K562 (cell line): ENCODE measurements at regions not wholly inside any gene's neighbourhood (a gene's known extent, or its start where the extent isn't known, plus 50 kb on each side); places are given as distances from the start of the nearest gene placed in this dataset.

Experiments used
- ATAC-seq: fragments of 200-7000 bp; cut with Tn5 transposase; 3 replicates; pipeline ENCODE4 v1.9.1; 2020; ENCODE audit warnings: moderate library complexity
- BruUV-seq: library from RNA; stranded (reverse); fragments of 400-500 nt; replicated peaks from 2 replicates; lab custom pipeline; 2021; lab: Mats Ljungman, UMichigan
- CTCF ChIA-PET: fragments of 300-600 bp; formaldehyde crosslinking; extraction: SDS; loops from one replicate; lab custom pipeline; 2021; ENCODE audit warnings: low intra/inter-chr PET ratio; lab: Yijun Ruan, JAX
- POLR2A ChIA-PET: fragments of 300-600, 350-650 bp; sonication (Branson Sonifier 250); formaldehyde crosslinking; extraction: SDS; loops from one replicate; lab custom pipeline; 2021; ENCODE audit warnings: antibody characterized with exemption, inconsistent platforms; lab: Yijun Ruan, JAX
- DNase-seq, 4 experiments: peaks; one replicate each; pipeline versions ENCODE4 v3.0.0 to v3.0.0-alpha.2; 2011 to 2018; ENCODE audit warnings: low spot score in 3 of 4, mixed read lengths in 3 of 4; ENCODE audit errors: extremely low read depth in 1 of 4
- FAIRE-seq: peaks from 2 replicates; lab custom pipeline; 2011; peaks lifted over from hg19 to GRCh38; lab: Jason Lieb, UNC
- H2AFZ ChIP-seq: 2 replicates; pipeline ENCODE4 v1.6.0; 2011; ENCODE audit warnings: low read depth, low read length, control low read depth, inconsistent platforms
- H3K27ac ChIP-seq: fragments of 200-600 bp; 3 replicates; pipeline ENCODE4 v1.8.0; 2011; ENCODE audit warnings: low read depth, mild to moderate bottlenecking, control low read depth, inconsistent platforms, low read length, moderate library complexity, mixed read lengths; ENCODE audit errors: extremely low read depth
- H3K27me3 ChIP-seq, 2 experiments: fragments of 300-600 bp in 1 of 2; 2 replicates in 1 of 2; 3 replicates in 1 of 2; pipeline versions ENCODE4 v1.6.0 to v1.8.0; 2011; ENCODE audit warnings: inconsistent platforms in 2 of 2, low read length in 2 of 2, mild to moderate bottlenecking in 1 of 2, mixed read lengths in 1 of 2, moderate library complexity in 1 of 2; ENCODE audit not compliant: control insufficient read depth in 2 of 2, insufficient read depth in 2 of 2
- H3K36me3 ChIP-seq: fragments of 300-600 bp; 3 replicates; pipeline ENCODE4 v1.8.0; 2011; ENCODE audit warnings: mild to moderate bottlenecking, low read length, inconsistent platforms; ENCODE audit not compliant: control insufficient read depth, insufficient read depth
- H3K4me1 ChIP-seq, 2 experiments: fragments of 200-600 bp in 1 of 2; replicated peaks in 1 of 2; 2 replicates in 1 of 2; 3 replicates in 1 of 2; pipeline versions ENCODE4 v1.5.1 to v1.8.0; 2011; ENCODE audit warnings: inconsistent platforms in 2 of 2, low read length in 2 of 2, mild to moderate bottlenecking in 1 of 2, mixed read lengths in 1 of 2, moderate library complexity in 1 of 2; ENCODE audit not compliant: control insufficient read depth in 2 of 2, insufficient read depth in 2 of 2
- H3K4me2 ChIP-seq: 2 replicates; pipeline ENCODE4 v1.6.1; 2011; ENCODE audit warnings: low read length, control low read depth, inconsistent platforms, mixed read lengths; ENCODE audit not compliant: insufficient read depth
- H3K4me3 ChIP-seq: fragments of 200-600 bp; sonication (generic), shearing (Covaris generic); 2 replicates; pipeline ENCODE4 v1.5.1; 2016; ENCODE audit warnings: control low read depth, inconsistent platforms
- H3K79me2 ChIP-seq: fragments of 200-600 bp; 3 replicates; pipeline ENCODE4 v1.8.0; 2011; ENCODE audit warnings: low read length, inconsistent platforms; ENCODE audit not compliant: control insufficient read depth, insufficient read depth
- H3K9ac ChIP-seq, 2 experiments: 2 replicates each; pipeline versions ENCODE4 v1.6.0 to v1.6.1; 2011; ENCODE audit warnings: low read depth in 2 of 2, low read length in 2 of 2, control low read depth in 1 of 2, inconsistent platforms in 1 of 2, mild to moderate bottlenecking in 1 of 2, mixed read lengths in 1 of 2; ENCODE audit not compliant: insufficient read depth in 1 of 2
- H3K9me1 ChIP-seq: one replicate; pipeline ENCODE4 v1.6.0; 2011; ENCODE audit warnings: inconsistent platforms, mild to moderate bottlenecking, low read length, moderate library complexity; ENCODE audit not compliant: control insufficient read depth, insufficient read depth
- H3K9me3 ChIP-seq: replicated peaks from 2 replicates; pipeline ENCODE4 v1.5.1; 2011; ENCODE audit warnings: low read depth, low read length, inconsistent platforms; ENCODE audit not compliant: control insufficient read depth, insufficient read depth
- H4K20me1 ChIP-seq: replicated peaks from 2 replicates; pipeline ENCODE4 v1.6.1; 2011; ENCODE audit warnings: low read length, inconsistent platforms, mixed read lengths; ENCODE audit not compliant: control insufficient read depth, insufficient read depth
- MEF2D ChIP-seq: conservative IDR thresholded peaks from 2 replicates; pipeline ENCODE4 v1.6.1; 2016; ENCODE audit warnings: low read depth, missing genetic modification characterization, missing compliant biosample characterization
- SP1 ChIP-seq: sonication (generic); formaldehyde crosslinking; IDR thresholded peaks from 2 replicates; pipeline ENCODE4 v1.8.1; 2022; ENCODE audit warnings: mild to moderate bottlenecking, missing genetic modification reagents
- in situ Hi-C: fragments of 300-500 bp; cut with MboI; formaldehyde crosslinking; loops from 4 replicates; pipeline ENCODE4 v1.15.0; 2018; ENCODE audit warnings: inconsistent platforms, mixed read lengths
- intact Hi-C: fragments of 100-400 bp; cut with micrococcal nuclease; formaldehyde crosslinking; loops from 2 replicates; pipeline ENCODE4 v1.14.2; 2022
- TF ChIP-seq, protein P1 (sequence below): IDR thresholded peaks from 2 replicates; pipeline ENCODE4 v1.6.1; 2011; ENCODE audit not compliant: insufficient read length; ENCODE audit errors: extremely low read depth
- TF ChIP-seq, protein P2 (sequence below), 2 experiments: fragments of 450-650 bp; conservative IDR thresholded peaks; 2 replicates each; pipeline ENCODE4 v1.6.1; 2017; ENCODE audit warnings: mild to moderate bottlenecking in 2 of 2, moderate library complexity in 2 of 2
- TF ChIP-seq, protein P3 (sequence below): sonication (generic); formaldehyde crosslinking; IDR thresholded peaks from 2 replicates; pipeline ENCODE4 v1.8.0; 2022; ENCODE audit warnings: missing genetic modification reagents, mild to moderate bottlenecking, borderline replicate concordance

DNA sequence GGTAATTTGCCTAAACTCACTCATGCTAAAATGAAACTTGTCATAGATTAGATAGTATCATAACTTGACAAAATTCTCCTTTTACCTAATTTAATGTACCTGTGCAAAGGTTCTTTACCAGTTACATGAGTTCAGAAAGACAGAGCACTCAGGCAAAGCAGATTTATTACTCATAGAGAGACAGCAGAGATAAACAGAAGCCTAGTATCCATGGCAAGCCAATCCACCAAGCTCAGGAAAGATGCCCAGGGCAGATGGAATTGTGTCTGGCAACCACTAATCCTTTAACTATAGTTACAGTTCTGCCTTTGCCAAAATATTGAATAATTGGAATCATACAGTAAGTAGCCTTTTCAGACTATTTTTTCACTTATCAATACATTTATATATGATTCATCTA lies 826.2 kb downstream of the TECRL start:
- Histone ChIP-seq H3K4me2 (no peak overlapping the region), H3K4me1 (no peaks in the 10 kb centered on the region), H3K9ac (no peak overlapping the region), H3K9me1 (no peaks in the 10 kb centered on the region), H3K27ac (no peak overlapping the region), H4K20me1 (no peaks in the 10 kb centered on the region), H3K36me3 (no peaks in the 10 kb centered on the region), H3K4me3 (no peak overlapping the region), H3K79me2 (no peaks in the 10 kb centered on the region), H3K27me3 (no peaks in the 10 kb centered on the region), H2AFZ (no peak overlapping the region), H3K9me3 (no peaks in the 10 kb centered on the region)
- intact Hi-C loops (no loop called here), in situ Hi-C loops (no loop called here)
- TF ChIP-seq, protein P1, sequence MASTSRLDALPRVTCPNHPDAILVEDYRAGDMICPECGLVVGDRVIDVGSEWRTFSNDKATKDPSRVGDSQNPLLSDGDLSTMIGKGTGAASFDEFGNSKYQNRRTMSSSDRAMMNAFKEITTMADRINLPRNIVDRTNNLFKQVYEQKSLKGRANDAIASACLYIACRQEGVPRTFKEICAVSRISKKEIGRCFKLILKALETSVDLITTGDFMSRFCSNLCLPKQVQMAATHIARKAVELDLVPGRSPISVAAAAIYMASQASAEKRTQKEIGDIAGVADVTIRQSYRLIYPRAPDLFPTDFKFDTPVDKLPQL: no peak
- no peak for TF ChIP-seq SP1 (CRISPR knock-in tag)
- TF ChIP-seq MEF2D (tag): no peak
- TF ChIP-seq, protein P2, sequence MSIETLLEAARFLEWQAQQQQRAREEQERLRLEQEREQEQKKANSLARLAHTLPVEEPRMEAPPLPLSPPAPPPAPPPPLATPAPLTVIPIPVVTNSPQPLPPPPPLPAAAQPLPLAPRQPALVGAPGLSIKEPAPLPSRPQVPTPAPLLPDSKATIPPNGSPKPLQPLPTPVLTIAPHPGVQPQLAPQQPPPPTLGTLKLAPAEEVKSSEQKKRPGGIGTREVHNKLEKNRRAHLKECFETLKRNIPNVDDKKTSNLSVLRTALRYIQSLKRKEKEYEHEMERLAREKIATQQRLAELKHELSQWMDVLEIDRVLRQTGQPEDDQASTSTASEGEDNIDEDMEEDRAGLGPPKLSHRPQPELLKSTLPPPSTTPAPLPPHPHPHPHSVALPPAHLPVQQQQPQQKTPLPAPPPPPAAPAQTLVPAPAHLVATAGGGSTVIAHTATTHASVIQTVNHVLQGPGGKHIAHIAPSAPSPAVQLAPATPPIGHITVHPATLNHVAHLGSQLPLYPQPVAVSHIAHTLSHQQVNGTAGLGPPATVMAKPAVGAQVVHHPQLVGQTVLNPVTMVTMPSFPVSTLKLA (conservative IDR thresholded peaks at IDR 0.05): no peak
- TF ChIP-seq, protein P3, sequence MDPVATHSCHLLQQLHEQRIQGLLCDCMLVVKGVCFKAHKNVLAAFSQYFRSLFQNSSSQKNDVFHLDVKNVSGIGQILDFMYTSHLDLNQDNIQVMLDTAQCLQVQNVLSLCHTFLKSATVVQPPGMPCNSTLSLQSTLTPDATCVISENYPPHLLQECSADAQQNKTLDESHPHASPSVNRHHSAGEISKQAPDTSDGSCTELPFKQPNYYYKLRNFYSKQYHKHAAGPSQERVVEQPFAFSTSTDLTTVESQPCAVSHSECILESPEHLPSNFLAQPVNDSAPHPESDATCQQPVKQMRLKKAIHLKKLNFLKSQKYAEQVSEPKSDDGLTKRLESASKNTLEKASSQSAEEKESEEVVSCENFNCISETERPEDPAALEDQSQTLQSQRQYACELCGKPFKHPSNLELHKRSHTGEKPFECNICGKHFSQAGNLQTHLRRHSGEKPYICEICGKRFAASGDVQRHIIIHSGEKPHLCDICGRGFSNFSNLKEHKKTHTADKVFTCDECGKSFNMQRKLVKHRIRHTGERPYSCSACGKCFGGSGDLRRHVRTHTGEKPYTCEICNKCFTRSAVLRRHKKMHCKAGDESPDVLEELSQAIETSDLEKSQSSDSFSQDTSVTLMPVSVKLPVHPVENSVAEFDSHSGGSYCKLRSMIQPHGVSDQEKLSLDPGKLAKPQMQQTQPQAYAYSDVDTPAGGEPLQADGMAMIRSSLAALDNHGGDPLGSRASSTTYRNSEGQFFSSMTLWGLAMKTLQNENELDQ (CRISPR knock-in tag): no peak
- BruUV-seq: no TSS peak
- ChIA-PET POLR2A (no interaction called here), CTCF (no interaction called here)
- ATAC-seq (no peak), FAIRE-seq (no peak), DNase-seq (no peak)
